ENCODE measurements at regions not wholly inside any gene's neighbourhood (a gene's known extent, or its start where the extent isn't known, plus 50 kb on each side); places are given as distances from the start of the nearest gene placed in this dataset.

- intact Hi-C loops (cut with DNase I), result no loop called here
- H3K9me3 ChIP-seq, result no peaks in the 10 kb centered on the region
- no peak overlapping the region for H3K27ac ChIP-seq (replicated peaks in 1 of 4)
- H3K27me3 ChIP-seq, result no peaks in the 10 kb centered on the region
- 72% methylated on average over 5 of the region's 6 CpGs for WGBS
- TF ChIP-seq, protein P1, sequence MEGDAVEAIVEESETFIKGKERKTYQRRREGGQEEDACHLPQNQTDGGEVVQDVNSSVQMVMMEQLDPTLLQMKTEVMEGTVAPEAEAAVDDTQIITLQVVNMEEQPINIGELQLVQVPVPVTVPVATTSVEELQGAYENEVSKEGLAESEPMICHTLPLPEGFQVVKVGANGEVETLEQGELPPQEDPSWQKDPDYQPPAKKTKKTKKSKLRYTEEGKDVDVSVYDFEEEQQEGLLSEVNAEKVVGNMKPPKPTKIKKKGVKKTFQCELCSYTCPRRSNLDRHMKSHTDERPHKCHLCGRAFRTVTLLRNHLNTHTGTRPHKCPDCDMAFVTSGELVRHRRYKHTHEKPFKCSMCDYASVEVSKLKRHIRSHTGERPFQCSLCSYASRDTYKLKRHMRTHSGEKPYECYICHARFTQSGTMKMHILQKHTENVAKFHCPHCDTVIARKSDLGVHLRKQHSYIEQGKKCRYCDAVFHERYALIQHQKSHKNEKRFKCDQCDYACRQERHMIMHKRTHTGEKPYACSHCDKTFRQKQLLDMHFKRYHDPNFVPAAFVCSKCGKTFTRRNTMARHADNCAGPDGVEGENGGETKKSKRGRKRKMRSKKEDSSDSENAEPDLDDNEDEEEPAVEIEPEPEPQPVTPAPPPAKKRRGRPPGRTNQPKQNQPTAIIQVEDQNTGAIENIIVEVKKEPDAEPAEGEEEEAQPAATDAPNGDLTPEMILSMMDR (IDR thresholded peaks at IDR 0.05), result no peak
- no peak for TF ChIP-seq POLR2A (IDR thresholded peaks at IDR 0.05; ENCODE audit: low read depth)
- no peak for TF ChIP-seq POLR2AphosphoS5 (IDR thresholded peaks at IDR 0.05)
- no peak for TF ChIP-seq EP300 (IDR thresholded peaks at IDR 0.05)
- DNase-seq (ENCODE audit: extremely low spot score), result no peak
- no peaks in the 10 kb centered on the region for H3K4me1 ChIP-seq
- no peaks in the 10 kb centered on the region for H3K36me3 ChIP-seq
- no peak overlapping the region for H3K4me3 ChIP-seq
Measured at GRCh38 chr6:14664112-14664601, 546.6 kb downstream of the CD83 start.

DNA sequence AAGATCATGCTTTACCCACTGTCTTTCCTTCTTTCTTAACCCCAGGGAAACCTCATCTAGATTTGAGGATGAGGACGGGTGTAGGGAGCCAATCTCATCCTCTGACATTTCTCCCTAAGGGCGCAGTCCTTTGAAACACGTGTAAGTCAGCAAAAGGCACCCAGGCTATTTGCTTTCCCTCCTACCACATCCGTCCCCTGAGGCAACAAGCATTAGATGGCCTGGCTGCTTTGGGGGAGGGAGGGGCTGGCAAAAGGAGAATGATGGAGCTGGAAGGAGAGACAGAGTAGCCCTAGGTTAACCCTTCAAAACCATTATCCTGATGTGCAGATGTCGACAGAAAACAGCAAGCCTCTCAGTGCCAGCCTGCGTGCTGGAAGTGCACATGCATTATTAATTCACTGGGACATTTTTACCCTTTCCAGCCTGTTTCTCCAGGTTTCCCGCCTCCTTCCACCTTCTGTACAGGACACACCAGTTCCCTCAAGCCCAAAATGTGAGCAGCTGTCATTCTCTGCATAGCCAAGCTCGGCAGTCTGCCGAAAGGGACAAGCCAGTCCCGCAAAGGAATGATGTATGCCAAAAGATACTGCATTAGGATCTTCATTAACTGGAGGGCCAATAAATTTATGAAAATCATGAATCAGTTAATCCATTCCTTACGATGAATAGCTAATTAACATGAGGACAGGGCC lies 547.2 kb downstream of the CD83 start:
- H3K36me3 ChIP-seq, result no peaks in the 10 kb centered on the region
- no peak overlapping the region for H3K4me3 ChIP-seq
- intact Hi-C loops (cut with DNase I), result no loop called here
- no peaks in the 10 kb centered on the region for H3K4me1 ChIP-seq
- DNase-seq (ENCODE audit: extremely low spot score), result no peak
- no peaks in the 10 kb centered on the region for H3K9me3 ChIP-seq
- 74% methylated on average over 11 of the region's 11 CpGs for WGBS
- TF ChIP-seq, protein P1 (IDR thresholded peaks at IDR 0.05), result no peak
- no peak for TF ChIP-seq POLR2A (IDR thresholded peaks at IDR 0.05; ENCODE audit: low read depth)
- TF ChIP-seq POLR2AphosphoS5 (IDR thresholded peaks at IDR 0.05), result no peak
- no peak for TF ChIP-seq EP300 (IDR thresholded peaks at IDR 0.05)
- H3K27ac ChIP-seq (replicated peaks in 1 of 4), result no peak overlapping the region
- H3K27me3 ChIP-seq, result no peaks in the 10 kb centered on the region

- H3K27ac ChIP-seq (replicated peaks in 1 of 4), result no peak overlapping the region
- WGBS, result 84% methylated on average over 11 of the region's 11 CpGs
- peaks cover under 1 to 5% (median 2%) of the 10 kb centered on the region in 4 donors for H3K4me1 ChIP-seq
- DNase-seq (ENCODE audit: extremely low spot score), result no peak
- no peaks in the 10 kb centered on the region for H3K9me3 ChIP-seq
- no peaks in the 10 kb centered on the region for H3K36me3 ChIP-seq
- H3K4me3 ChIP-seq, result no peak overlapping the region
- TF ChIP-seq EP300 (IDR thresholded peaks at IDR 0.05), result no peak
- intact Hi-C loops (cut with DNase I), result no loop called here
- no peaks in the 10 kb centered on the region for H3K27me3 ChIP-seq
Measured at GRCh38 chr6:14665827-14666724, 548.5 kb downstream of the CD83 start.

GRCh38 chr6:14670806-14671205 lies 553.2 kb downstream of the CD83 start:
- TF ChIP-seq POLR2AphosphoS5 (IDR thresholded peaks at IDR 0.05) (no peak), POLR2A (IDR thresholded peaks at IDR 0.05; ENCODE audit: low read depth) (no peak), EP300 (IDR thresholded peaks at IDR 0.05) (no peak)
- TF ChIP-seq, protein P1 (IDR thresholded peaks at IDR 0.05), result no peak
- H3K4me1 ChIP-seq, result peaks cover 7 to 12% (median 10%) of the 10 kb centered on the region in 4 donors
- no peak overlapping the region for H3K27ac ChIP-seq (replicated peaks in 1 of 4)
- H3K4me3 ChIP-seq, result no peak overlapping the region
- H3K9me3 ChIP-seq, result no peaks in the 10 kb centered on the region
- no peaks in the 10 kb centered on the region for H3K36me3 ChIP-seq
- DNase-seq (ENCODE audit: extremely low spot score), result no peak
- intact Hi-C loops (cut with DNase I), result no loop called here
- no peaks in the 10 kb centered on the region for H3K27me3 ChIP-seq
- WGBS, result 87% methylated on average over 7 of the region's 7 CpGs

DNA sequence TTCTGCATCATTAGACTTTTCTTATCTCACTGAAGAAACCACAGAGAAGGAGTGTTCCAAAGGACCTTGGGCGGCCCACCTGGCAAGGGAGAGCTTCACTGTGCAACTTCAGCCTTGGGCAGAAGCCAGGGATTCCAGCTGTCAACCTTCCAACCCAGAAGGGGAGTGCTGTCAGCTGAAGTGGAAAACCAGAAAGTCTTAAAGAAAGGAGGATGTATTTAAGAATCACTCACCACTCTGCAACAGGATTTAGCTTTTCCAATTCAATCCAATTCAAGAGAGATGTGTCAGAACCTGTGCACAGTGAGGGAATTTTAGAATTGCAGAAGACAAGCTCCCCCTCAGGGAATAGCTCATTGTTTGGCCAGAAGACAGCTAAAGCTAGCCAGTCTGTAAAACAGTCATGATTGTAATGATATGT lies 553.7 kb downstream of the CD83 start:
- WGBS, result 13% methylated on average over 1 of the region's 1 CpG
- no peak overlapping the region for H3K27ac ChIP-seq (replicated peaks in 1 of 4)
- intact Hi-C loops (cut with DNase I), result no loop called here
- H3K4me1 ChIP-seq, result peaks cover 7 to 12% (median 10%) of the 10 kb centered on the region in 4 donors
- H3K36me3 ChIP-seq, result no peaks in the 10 kb centered on the region
- H3K4me3 ChIP-seq, result no peak overlapping the region
- TF ChIP-seq EP300 (IDR thresholded peaks at IDR 0.05) (no peak), POLR2AphosphoS5 (IDR thresholded peaks at IDR 0.05) (no peak), POLR2A (IDR thresholded peaks at IDR 0.05; ENCODE audit: low read depth) (no peak)
- TF ChIP-seq, protein P1 (IDR thresholded peaks at IDR 0.05), result no peak
- DNase-seq (ENCODE audit: extremely low spot score), result no peak
- H3K9me3 ChIP-seq, result no peaks in the 10 kb centered on the region
- no peaks in the 10 kb centered on the region for H3K27me3 ChIP-seq
